ENCODE measurements at regions not wholly inside any gene's neighbourhood (a gene's known extent, or its start where the extent isn't known, plus 50 kb on each side); places are given as distances from the start of the nearest gene placed in this dataset.

GRCh38 chr12:14126692-14127091 lies 145.3 kb upstream of the GRIN2B start:
- no peak for ATAC-seq
- Mint-ChIP-seq H3K27ac (no peak overlapping the region), H3K9me3 (peaks cover 12% of the 10 kb centered on the region), H3K36me3 (ENCODE audit: low read depth) (no peaks in the 10 kb centered on the region; the same call in 2 of the 3 replicates), H3K4me3 (no peak overlapping the region), H3K27me3 (ENCODE audit: insufficient read depth, low read depth, poor library complexity) (peaks cover 2% of the 10 kb centered on the region), H3K4me1 (no peaks in the 10 kb centered on the region; the same call in 2 of the 3 replicates)
- H3K79me2 ChIP-seq (replicated peaks; ENCODE audit: insufficient read depth), result no peaks in the 10 kb centered on the region
- DNase-seq (ENCODE audit: low spot score), result no peak
- no peak overlapping the region for H3K27ac ChIP-seq (ENCODE audit: low read depth)
- H3K4me3 ChIP-seq, result no peak overlapping the region
- no peaks in the 10 kb centered on the region for H3K4me1 ChIP-seq (ENCODE audit: insufficient read depth)
- H3K27me3 ChIP-seq (ENCODE audit: insufficient read depth), result no peaks in the 10 kb centered on the region
- TF ChIP-seq, protein P1, sequence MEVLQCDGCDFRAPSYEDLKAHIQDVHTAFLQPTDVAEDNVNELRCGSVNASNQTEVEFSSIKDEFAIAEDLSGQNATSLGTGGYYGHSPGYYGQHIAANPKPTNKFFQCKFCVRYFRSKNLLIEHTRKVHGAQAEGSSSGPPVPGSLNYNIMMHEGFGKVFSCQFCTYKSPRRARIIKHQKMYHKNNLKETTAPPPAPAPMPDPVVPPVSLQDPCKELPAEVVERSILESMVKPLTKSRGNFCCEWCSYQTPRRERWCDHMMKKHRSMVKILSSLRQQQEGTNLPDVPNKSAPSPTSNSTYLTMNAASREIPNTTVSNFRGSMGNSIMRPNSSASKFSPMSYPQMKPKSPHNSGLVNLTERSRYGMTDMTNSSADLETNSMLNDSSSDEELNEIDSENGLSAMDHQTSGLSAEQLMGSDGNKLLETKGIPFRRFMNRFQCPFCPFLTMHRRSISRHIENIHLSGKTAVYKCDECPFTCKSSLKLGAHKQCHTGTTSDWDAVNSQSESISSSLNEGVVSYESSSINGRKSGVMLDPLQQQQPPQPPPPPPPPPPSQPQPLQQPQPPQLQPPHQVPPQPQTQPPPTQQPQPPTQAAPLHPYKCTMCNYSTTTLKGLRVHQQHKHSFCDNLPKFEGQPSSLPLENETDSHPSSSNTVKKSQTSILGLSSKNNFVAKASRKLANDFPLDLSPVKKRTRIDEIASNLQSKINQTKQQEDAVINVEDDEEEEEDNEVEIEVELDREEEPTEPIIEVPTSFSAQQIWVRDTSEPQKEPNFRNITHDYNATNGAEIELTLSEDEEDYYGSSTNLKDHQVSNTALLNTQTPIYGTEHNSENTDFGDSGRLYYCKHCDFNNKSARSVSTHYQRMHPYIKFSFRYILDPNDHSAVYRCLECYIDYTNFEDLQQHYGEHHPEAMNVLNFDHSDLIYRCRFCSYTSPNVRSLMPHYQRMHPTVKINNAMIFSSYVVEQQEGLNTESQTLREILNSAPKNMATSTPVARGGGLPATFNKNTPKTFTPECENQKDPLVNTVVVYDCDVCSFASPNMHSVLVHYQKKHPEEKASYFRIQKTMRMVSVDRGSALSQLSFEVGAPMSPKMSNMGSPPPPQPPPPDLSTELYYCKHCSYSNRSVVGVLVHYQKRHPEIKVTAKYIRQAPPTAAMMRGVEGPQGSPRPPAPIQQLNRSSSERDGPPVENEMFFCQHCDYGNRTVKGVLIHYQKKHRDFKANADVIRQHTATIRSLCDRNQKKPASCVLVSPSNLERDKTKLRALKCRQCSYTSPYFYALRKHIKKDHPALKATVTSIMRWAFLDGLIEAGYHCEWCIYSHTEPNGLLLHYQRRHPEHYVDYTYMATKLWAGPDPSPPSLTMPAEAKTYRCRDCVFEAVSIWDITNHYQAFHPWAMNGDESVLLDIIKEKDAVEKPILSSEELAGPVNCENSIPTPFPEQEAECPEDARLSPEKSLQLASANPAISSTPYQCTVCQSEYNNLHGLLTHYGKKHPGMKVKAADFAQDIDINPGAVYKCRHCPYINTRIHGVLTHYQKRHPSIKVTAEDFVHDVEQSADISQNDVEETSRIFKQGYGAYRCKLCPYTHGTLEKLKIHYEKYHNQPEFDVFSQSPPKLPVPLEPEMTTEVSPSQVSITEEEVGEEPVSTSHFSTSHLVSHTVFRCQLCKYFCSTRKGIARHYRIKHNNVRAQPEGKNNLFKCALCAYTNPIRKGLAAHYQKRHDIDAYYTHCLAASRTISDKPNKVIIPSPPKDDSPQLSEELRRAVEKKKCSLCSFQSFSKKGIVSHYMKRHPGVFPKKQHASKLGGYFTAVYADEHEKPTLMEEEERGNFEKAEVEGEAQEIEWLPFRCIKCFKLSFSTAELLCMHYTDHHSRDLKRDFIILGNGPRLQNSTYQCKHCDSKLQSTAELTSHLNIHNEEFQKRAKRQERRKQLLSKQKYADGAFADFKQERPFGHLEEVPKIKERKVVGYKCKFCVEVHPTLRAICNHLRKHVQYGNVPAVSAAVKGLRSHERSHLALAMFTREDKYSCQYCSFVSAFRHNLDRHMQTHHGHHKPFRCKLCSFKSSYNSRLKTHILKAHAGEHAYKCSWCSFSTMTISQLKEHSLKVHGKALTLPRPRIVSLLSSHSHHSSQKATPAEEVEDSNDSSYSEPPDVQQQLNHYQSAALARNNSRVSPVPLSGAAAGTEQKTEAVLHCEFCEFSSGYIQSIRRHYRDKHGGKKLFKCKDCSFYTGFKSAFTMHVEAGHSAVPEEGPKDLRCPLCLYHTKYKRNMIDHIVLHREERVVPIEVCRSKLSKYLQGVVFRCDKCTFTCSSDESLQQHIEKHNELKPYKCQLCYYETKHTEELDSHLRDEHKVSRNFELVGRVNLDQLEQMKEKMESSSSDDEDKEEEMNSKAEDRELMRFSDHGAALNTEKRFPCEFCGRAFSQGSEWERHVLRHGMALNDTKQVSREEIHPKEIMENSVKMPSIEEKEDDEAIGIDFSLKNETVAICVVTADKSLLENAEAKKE (CRISPR knock-in tag; IDR thresholded peaks at IDR 0.05), result no peak
- TF ChIP-seq CREB1 (CRISPR knock-in tag; IDR thresholded peaks at IDR 0.05; ENCODE audit: low read depth), result no peak
- TF ChIP-seq, protein P2, sequence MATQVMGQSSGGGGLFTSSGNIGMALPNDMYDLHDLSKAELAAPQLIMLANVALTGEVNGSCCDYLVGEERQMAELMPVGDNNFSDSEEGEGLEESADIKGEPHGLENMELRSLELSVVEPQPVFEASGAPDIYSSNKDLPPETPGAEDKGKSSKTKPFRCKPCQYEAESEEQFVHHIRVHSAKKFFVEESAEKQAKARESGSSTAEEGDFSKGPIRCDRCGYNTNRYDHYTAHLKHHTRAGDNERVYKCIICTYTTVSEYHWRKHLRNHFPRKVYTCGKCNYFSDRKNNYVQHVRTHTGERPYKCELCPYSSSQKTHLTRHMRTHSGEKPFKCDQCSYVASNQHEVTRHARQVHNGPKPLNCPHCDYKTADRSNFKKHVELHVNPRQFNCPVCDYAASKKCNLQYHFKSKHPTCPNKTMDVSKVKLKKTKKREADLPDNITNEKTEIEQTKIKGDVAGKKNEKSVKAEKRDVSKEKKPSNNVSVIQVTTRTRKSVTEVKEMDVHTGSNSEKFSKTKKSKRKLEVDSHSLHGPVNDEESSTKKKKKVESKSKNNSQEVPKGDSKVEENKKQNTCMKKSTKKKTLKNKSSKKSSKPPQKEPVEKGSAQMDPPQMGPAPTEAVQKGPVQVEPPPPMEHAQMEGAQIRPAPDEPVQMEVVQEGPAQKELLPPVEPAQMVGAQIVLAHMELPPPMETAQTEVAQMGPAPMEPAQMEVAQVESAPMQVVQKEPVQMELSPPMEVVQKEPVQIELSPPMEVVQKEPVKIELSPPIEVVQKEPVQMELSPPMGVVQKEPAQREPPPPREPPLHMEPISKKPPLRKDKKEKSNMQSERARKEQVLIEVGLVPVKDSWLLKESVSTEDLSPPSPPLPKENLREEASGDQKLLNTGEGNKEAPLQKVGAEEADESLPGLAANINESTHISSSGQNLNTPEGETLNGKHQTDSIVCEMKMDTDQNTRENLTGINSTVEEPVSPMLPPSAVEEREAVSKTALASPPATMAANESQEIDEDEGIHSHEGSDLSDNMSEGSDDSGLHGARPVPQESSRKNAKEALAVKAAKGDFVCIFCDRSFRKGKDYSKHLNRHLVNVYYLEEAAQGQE (IDR thresholded peaks at IDR 0.05; ENCODE audit: unreplicated experiment), result no peak
- TF ChIP-seq NANOG (IDR thresholded peaks at IDR 0.05; ENCODE audit: borderline replicate concordance), result no peak
- no peak overlapping the region for H2AFZ ChIP-seq
- no peaks in the 10 kb centered on the region for H4K20me1 ChIP-seq (replicated peaks; ENCODE audit: insufficient read depth)
- no peak overlapping the region for H3K4me2 ChIP-seq
- no peaks in the 10 kb centered on the region for H3K36me3 ChIP-seq (ENCODE audit: insufficient read depth)
- peaks cover 4% of the 10 kb centered on the region; the same call in 1 of the 2 replicates for H3K9me2 ChIP-seq (ENCODE audit: insufficient read depth)
- no peaks in the 10 kb centered on the region for H3F3A ChIP-seq (replicated peaks; ENCODE audit: low read depth)

All from GM23338 (cell line).